HG03342 (cell line): ENCODE measurements at regions not wholly inside any gene's neighbourhood (a gene's known extent, or its start where the extent isn't known, plus 50 kb on each side); places are given as distances from the start of the nearest gene placed in this dataset.

Source experiments
- ATAC-seq: cut with Tn5 transposase; IDR thresholded peaks from one replicate; pipeline ENCODE4 v1.9.1; 2021; ENCODE audit warnings: mild to moderate bottlenecking, moderate library complexity; ENCODE audit not compliant: unreplicated experiment

- ATAC-seq: no peak
These were observed 141.2 kb upstream of the HDAC9 start for GRCh38 chr7:18354108-18355085.

GRCh38 chr7:18356191-18356645 is 139.3 kb upstream of the HDAC9 start:
- no peak for ATAC-seq

DNA sequence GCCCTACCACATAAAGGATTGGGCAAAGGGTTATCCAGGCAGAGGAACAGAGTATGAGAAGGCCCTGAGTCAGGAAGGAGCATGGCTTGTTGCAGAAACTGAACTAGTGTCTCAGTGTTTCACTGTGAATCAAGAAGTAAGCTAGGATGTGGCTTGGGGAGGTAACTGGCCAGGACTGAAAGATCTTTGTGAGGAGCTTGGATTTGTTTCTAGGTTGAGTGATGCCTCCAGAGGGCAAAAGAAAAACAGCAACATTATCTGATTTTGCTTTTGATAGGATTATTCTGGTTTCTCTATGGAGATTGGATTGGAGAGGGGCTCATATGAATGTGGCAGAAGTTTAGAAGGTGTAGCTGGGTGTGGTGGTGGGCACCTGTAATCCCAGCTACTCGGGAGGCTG is 137.9 kb upstream of the HDAC9 start:
- ATAC-seq: peak; percentile 58

- ATAC-seq: no peak
These were observed 133.8 kb upstream of the HDAC9 start for GRCh38 chr7:18361756-18362155.

DNA sequence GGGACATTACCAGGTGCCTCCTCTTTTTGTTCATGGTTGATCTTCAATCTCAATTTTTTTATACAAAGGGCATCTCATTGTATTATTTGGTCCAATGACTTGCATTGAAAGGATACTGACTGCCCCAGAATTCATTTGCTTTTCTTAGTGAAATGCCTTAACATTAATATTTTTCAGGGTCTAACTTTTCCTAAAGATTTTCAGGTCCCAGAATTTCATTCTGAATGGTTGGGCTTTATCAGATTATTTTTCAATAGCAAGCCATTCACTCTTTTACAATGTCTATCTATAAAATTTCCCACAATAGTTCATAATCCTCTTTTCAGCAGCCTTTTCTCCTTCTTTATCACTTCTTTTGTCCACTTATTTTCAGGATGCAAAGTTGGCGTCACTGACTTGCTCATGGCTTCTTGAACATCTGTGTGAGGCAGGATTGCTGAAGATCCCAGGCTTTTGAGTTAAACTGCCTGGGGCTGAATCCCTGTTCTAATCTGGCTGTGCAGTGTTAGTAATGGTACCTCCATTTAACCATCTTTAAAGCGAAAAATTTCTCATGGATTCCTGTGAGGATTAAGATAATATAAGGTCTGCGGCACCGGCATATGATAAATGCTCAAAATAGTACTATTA is 131.7 kb upstream of the HDAC9 start:
- no peak for ATAC-seq

- no peak for ATAC-seq
These were observed 131.2 kb upstream of the HDAC9 start for GRCh38 chr7:18364396-18364795.

GRCh38 chr7:18366394-18366793 is 129.2 kb upstream of the HDAC9 start:
- no peak for ATAC-seq

DNA sequence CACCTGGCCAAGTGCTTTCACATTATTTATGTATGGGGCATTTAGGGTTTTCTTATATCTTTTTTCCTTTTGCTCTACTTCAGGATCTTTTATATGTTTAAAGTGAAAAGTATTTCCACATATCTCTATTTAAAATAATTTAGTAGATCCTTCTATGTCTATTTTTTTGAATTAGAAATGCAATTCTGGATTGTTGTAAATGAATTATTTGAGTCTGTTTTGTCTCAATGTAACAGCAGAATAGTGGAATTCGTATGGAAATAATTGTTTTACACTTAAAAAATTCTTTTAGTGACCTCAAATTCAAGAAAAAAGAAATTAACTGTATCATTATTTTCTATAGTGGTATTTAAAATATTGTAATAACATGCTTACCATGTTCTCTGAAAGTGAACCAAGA is 126.5 kb upstream of the HDAC9 start:
- no peak for ATAC-seq

GRCh38 chr7:18370633-18371032 is 124.9 kb upstream of the HDAC9 start:
- no peak for ATAC-seq

- ATAC-seq: no peak
These were observed 116.5 kb upstream of the HDAC9 start for GRCh38 chr7:18378989-18379605.

DNA sequence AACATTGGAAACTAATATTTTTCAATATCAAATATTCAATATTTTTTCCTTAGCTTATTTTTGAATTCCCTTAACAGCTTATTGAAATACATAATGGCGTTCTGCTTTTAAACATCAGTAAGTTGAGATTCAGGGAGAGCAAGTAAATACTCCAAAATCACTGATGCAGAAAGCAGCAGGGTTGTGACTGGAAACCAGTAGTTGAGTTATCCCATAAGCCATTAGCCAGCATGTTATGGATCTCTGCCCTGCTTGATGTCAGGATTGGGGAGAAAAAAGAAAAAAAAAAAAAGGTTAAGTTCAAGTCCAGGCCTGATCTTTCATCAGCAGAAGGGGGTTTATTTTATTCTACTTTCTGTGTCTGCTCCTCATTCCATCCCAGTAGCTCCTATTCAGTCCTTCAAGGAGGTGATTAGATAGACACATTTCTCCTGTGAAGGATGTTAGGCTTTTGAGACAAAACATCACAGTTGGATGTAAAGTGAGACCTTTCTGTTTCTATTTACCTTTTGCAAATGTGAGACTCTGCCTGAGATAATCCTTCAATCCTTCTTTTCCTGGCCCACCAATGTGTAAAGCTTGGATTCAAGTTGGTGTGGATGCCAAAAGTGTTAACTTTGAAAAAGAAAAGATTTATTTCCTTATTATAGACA is 110.9 kb upstream of the HDAC9 start:
- ATAC-seq: no peak

GRCh38 chr7:18386607-18387006 is 108.9 kb upstream of the HDAC9 start:
- no peak for ATAC-seq

- no peak for ATAC-seq
These were observed 108.3 kb upstream of the HDAC9 start for GRCh38 chr7:18387191-18387735.

- no peak for ATAC-seq
These were observed 105.0 kb upstream of the HDAC9 start for GRCh38 chr7:18390535-18390907.

DNA sequence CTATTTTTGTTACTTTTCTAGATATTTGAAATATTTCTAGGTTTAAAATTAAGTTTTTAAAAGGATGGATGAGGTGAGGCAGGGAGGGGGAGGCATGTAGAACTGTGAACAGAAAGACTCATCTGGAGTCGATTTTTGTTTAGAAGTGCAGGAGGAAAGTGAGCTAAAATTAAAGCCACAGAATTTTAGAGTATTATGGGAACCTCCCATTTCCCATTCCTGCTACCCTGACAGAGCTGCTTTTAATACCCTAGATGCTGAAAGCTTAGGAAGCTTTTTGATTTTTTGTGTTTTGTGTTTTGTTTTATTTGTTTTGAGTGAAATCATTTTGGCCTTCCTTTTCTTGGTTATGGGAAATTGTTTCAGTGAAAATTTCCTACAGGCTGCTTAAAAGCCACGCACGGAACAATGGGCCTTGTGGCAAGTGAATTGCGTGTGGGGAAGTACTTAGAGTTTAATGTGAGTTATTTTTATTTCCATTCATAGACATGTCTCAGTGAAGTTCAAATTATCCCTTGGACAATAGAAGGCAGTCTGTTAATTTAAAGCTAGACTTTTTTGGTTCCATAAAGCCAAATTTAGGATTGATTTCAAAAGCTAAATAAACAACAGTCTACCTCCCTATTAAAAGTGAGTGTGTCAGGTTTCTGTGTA is 102.0 kb upstream of the HDAC9 start:
- ATAC-seq: no peak

- ATAC-seq: no peak
These were observed 99.7 kb upstream of the HDAC9 start for GRCh38 chr7:18395868-18396267.

DNA sequence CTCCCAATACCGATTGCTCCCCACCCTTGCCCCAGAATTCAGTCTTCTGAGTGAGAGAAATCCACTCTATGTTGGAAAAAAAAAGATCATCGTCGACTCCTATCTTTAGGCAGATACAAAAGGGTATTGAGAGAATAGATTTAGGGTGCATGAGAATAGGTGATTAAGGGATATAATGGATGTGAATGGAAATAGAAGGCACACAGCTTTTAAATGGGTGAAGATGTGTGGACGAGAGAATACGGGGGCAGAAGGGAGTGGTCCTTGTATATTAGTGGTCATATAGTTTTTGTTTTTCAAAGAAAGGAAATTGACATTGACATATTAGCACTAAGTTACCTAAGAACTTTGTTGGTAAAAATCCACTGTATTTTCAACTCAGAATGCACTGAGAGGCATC is 98.6 kb upstream of the HDAC9 start:
- no peak for ATAC-seq

- no peak for ATAC-seq
These were observed 95.9 kb upstream of the HDAC9 start for GRCh38 chr7:18399436-18400235.

GRCh38 chr7:18400275-18400674 is 95.3 kb upstream of the HDAC9 start:
- ATAC-seq: no peak

DNA sequence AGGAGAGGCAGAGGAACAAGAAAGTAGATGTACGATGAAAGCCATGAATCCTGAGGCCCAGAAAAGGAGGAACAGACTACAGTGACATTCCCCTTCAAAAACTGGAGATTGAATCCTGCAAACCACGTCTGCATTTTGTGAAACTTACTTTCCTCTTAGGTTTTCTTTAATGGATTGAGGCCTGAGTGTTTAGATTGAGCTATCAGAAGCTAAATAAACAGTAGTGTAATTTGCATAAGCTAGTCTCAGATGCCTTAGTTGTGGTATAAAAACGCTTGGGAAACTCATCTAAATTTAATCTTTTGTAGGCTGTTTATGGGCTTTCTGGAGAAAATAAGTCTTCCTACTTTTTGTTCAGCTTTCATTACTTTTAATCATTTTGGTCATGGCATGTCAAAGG is 94.8 kb upstream of the HDAC9 start:
- no peak for ATAC-seq
